ENCODE measurements at regions not wholly inside any gene's neighbourhood (a gene's known extent, or its start where the extent isn't known, plus 50 kb on each side); places are given as distances from the start of the nearest gene placed in this dataset.

DNA sequence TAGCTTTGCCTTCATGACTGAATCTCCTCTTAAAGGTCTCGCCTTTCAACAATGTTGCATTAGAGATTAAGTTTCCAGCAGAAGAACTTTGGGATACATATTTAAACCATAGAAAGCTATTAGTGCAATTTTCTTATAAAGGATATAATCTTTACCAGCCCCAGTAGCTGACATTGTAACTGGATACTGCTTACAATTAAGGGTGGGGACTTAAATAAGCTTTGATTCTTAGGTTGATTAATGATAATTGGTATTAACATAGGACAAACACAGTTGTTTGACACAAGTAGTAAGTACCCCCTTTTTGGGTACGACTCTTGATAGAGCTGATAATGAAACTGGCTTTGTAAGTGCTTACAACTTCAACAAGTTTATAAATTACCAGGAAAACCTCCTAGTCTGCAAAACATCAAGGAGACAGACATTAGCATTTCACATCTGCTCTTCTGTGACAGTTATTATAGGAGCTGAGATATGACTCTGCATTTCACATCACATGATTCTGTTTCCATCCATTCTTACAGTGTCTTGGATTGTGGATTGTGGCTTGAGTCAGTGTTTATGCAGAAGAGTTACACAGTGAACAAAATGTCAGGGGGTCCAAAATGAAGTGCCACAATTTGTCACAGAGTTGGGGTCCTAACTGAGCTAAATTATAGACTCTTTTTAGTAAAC lies 249.1 kb upstream of the E2F7 start:
- no peak for ATAC-seq (ENCODE audit: insufficient read depth, low FRiP score)
- no peak for DNase-seq
- no peak overlapping the region for H3K9ac ChIP-seq (ENCODE audit: insufficient read depth in 1 of 2, low read length in 2 of 2)
- no peak overlapping the region for H3K4me3 ChIP-seq
- TF ChIP-seq CTCF (IDR thresholded peaks at IDR 0.05; ENCODE audit: control extremely low read depth, extremely low read depth): no peak
- H3K9me3 ChIP-seq (ENCODE audit: control insufficient read depth in 4 of 4, insufficient read depth in 3 of 4, low read length in 3 of 4): no peaks in the 10 kb centered on the region
- H3K36me3 ChIP-seq (ENCODE audit: control insufficient read depth in 4 of 4, insufficient read depth in 4 of 4, low read length in 4 of 4): no peaks in the 10 kb centered on the region
- 61 to 71% methylated on average over 2 of the region's 2 CpGs for WGBS, 2 donors
- no peak overlapping the region for H3K27ac ChIP-seq (ENCODE audit: low read depth in 1 of 2, low read length in 1 of 2)
- H3K4me1 ChIP-seq (ENCODE audit: control insufficient read depth in 5 of 5, insufficient read depth in 5 of 5, low read length in 5 of 5): no peaks in the 10 kb centered on the region
- no peaks in the 10 kb centered on the region for H3K27me3 ChIP-seq (ENCODE audit: control insufficient read depth in 3 of 3, insufficient read depth in 3 of 3, low read length in 2 of 3)

DNA sequence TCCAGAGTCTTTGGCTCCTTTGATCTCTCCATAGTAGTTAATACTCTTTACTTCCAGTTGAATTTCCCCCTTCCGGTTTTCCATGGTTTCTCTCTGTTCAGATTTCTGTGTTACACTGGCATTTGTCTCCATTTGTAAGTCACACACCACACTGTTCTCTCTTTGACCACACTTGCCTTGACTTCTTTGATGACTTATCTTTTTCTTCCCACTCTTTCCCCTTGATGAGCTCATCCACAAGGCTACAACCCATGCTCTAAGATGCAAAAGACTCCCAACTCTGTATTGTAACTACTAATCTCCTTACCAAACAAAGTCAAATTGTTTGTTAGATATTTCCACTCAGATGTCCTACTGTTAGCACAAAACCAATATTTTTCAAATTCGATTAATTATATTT lies 242.7 kb upstream of the E2F7 start:
- no peak for TF ChIP-seq CTCF (IDR thresholded peaks at IDR 0.05; ENCODE audit: control extremely low read depth, extremely low read depth)
- 88 to 91% methylated on average over 2 of the region's 2 CpGs for WGBS, 2 donors
- Histone ChIP-seq H3K9me3 (ENCODE audit: control insufficient read depth in 4 of 4, insufficient read depth in 3 of 4, low read length in 3 of 4) (no peaks in the 10 kb centered on the region), H3K9ac (ENCODE audit: insufficient read depth in 1 of 2, low read length in 2 of 2) (no peak overlapping the region), H3K27me3 (ENCODE audit: control insufficient read depth in 3 of 3, insufficient read depth in 3 of 3, low read length in 2 of 3) (no peaks in the 10 kb centered on the region), H3K4me3 (no peak overlapping the region), H3K36me3 (ENCODE audit: control insufficient read depth in 4 of 4, insufficient read depth in 4 of 4, low read length in 4 of 4) (no peaks in the 10 kb centered on the region), H3K4me1 (ENCODE audit: control insufficient read depth in 5 of 5, insufficient read depth in 5 of 5, low read length in 5 of 5) (peaks cover 0 to 2% (median 0%) of the 10 kb centered on the region in 5 donors), H3K27ac (ENCODE audit: low read depth in 1 of 2, low read length in 1 of 2) (no peak overlapping the region)
- ATAC-seq (ENCODE audit: insufficient read depth, low FRiP score) (no peak), DNase-seq (no peak)

DNA sequence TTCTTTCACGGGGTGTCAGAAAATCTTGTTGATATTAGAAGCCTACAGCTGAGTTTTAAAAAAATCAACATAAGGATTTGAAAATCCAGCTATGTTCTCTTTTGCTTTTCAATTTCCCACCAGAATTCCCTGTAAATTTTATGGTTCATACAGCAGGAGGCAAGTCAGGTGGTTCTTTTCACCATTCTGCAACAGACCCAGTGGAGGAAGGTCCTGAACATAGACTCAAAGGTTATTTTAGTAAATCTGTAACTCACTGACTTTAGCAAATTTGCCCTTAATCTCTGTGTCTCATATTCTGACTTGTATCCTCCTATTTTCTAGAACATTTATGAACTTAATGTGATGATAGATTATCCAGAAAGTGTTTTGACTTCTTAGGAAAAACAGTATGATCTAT lies 235.4 kb upstream of the E2F7 start:
- Histone ChIP-seq H3K4me1 (ENCODE audit: control insufficient read depth in 5 of 5, insufficient read depth in 5 of 5, low read length in 5 of 5) (no peaks in the 10 kb centered on the region), H3K9me3 (ENCODE audit: control insufficient read depth in 4 of 4, insufficient read depth in 3 of 4, low read length in 3 of 4) (no peaks in the 10 kb centered on the region), H3K27me3 (ENCODE audit: control insufficient read depth in 3 of 3, insufficient read depth in 3 of 3, low read length in 2 of 3) (no peaks in the 10 kb centered on the region), H3K27ac (ENCODE audit: low read depth in 1 of 2, low read length in 1 of 2) (no peak overlapping the region), H3K4me3 (no peak overlapping the region), H3K9ac (ENCODE audit: insufficient read depth in 1 of 2, low read length in 2 of 2) (no peak overlapping the region), H3K36me3 (ENCODE audit: control insufficient read depth in 4 of 4, insufficient read depth in 4 of 4, low read length in 4 of 4) (no peaks in the 10 kb centered on the region)
- ATAC-seq (ENCODE audit: insufficient read depth, low FRiP score) (no peak), DNase-seq (no peak)
- WGBS, 2 donors: 0 to 40% methylated on average over 1 of the region's 1 CpG
- no peak for TF ChIP-seq CTCF (IDR thresholded peaks at IDR 0.05; ENCODE audit: control extremely low read depth, extremely low read depth)

Data from lung (tissue), 11 donors.